GM12891 (cell line): ENCODE measurements at regions not wholly inside any gene's neighbourhood (a gene's known extent, or its start where the extent isn't known, plus 50 kb on each side); places are given as distances from the start of the nearest gene placed in this dataset.

ENCODE experiments used
- POLR2A ChIP-seq: IDR thresholded peaks from 2 replicates; pipeline ENCODE4 v1.6.1; 2011; ENCODE audit warnings: low read depth, low read length, control low read depth
- POLR2AphosphoS5 ChIP-seq: IDR thresholded peaks from 2 replicates; pipeline ENCODE4 v1.6.1; 2011; ENCODE audit warnings: low read depth, low read length, control low read depth
- SPI1 ChIP-seq: IDR thresholded peaks from 2 replicates; pipeline ENCODE4 v1.6.1; 2011; ENCODE audit warnings: low read depth, low read length, control low read depth
- TAF1 ChIP-seq: IDR thresholded peaks from 2 replicates; pipeline ENCODE4 v1.6.1; 2011; ENCODE audit warnings: low read depth, low read length, control low read depth

DNA sequence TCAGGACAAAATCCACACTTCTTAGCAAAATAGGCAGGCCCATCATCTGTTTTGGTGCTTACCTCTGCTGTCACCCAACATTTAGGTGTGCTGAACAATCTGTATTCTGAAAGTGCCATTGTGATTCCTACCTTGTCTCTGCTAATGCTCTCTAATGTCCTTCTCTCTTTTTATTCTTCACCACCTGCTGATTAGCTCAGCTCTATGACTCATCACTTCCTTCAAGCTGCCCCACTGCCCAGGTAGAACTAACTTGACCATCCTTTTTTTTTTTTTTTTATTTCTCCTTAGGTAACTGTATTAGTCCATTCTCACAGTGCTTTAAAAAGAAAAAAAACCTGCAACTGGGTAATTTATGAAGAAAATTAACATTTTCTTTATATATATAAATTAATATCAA, 478.7 kb upstream of the POU3F3 start:
- TF ChIP-seq POLR2A (no peak), TAF1 (no peak), POLR2AphosphoS5 (no peak), SPI1 (no peak)
